Upper lobe of right lung (tissue), 1 donor: ENCODE measurements at regions not wholly inside any gene's neighbourhood (a gene's known extent, or its start where the extent isn't known, plus 50 kb on each side); places are given as distances from the start of the nearest gene placed in this dataset.

Experiments used
- ATAC-seq: fragments of 200-7000 bp; cut with Tn5 transposase; one replicate; pipeline ENCODE4 v1.9.1; 2020; ENCODE audit warnings: mild to moderate bottlenecking, moderate library complexity
- DNase-seq: peaks from one replicate; pipeline ENCODE4 v3.0.0-alpha.2; 2020
- H3K27ac ChIP-seq: fragments of 200-600 bp; one replicate; pipeline ENCODE4 v1.8.0; 2022
- H3K27me3 ChIP-seq: fragments of 200-600 bp; one replicate; pipeline ENCODE4 v1.8.0; 2022; ENCODE audit warnings: mild to moderate bottlenecking
- H3K36me3 ChIP-seq: fragments of 200-600 bp; one replicate; pipeline ENCODE4 v1.8.0; 2022
- H3K4me1 ChIP-seq: fragments of 200-600 bp; one replicate; pipeline ENCODE4 v1.8.0; 2022
- H3K4me3 ChIP-seq: fragments of 200-600 bp; one replicate; pipeline ENCODE4 v1.8.0; 2022; ENCODE audit warnings: mild to moderate bottlenecking
- H3K9me3 ChIP-seq: fragments of 200-600 bp; one replicate; pipeline ENCODE4 v1.8.0; 2022
- CTCF ChIP-seq: fragments of 200-600 bp; IDR thresholded peaks from one replicate; pipeline ENCODE4 v1.8.0; 2022; ENCODE audit warnings: antibody characterized with exemption
- intact Hi-C: fragments of 100-400 bp; cut with DNase I; formaldehyde crosslinking; loops from one replicate; pipeline ENCODE4 v1.11.0; 2022
- donor health status: DM: no; HTN: yes; CAD: no; lungs with severe emphysema.

- H3K27ac ChIP-seq: no peak overlapping the region
- no peak for TF ChIP-seq CTCF
- peaks cover 7% of the 10 kb centered on the region for H3K4me1 ChIP-seq
- H3K4me3 ChIP-seq: no peak overlapping the region
- H3K27me3 ChIP-seq: no peaks in the 10 kb centered on the region
- DNase-seq: no peak
- no peaks in the 10 kb centered on the region for H3K36me3 ChIP-seq
- H3K9me3 ChIP-seq: no peaks in the 10 kb centered on the region
- intact Hi-C loops: no loop called here
- no peak for ATAC-seq
Observed at GRCh38 chr13:106986687-106987426, 418.9 kb upstream of the ARGLU1 start.

GRCh38 chr13:106986033-106986484 is 418.1 kb upstream of the ARGLU1 start:
- DNase-seq (no peak), ATAC-seq (no peak)
- no peak for TF ChIP-seq CTCF
- Histone ChIP-seq H3K27me3 (no peaks in the 10 kb centered on the region), H3K4me3 (no peak overlapping the region), H3K4me1 (peaks cover 7% of the 10 kb centered on the region), H3K9me3 (no peaks in the 10 kb centered on the region), H3K36me3 (no peaks in the 10 kb centered on the region), H3K27ac (no peak overlapping the region)
- intact Hi-C loops: no loop called here

- H3K9me3 ChIP-seq: no peaks in the 10 kb centered on the region
- peaks cover 7% of the 10 kb centered on the region for H3K4me1 ChIP-seq
- intact Hi-C loops: no loop called here
- no peak for DNase-seq
- no peak for TF ChIP-seq CTCF
- no peaks in the 10 kb centered on the region for H3K36me3 ChIP-seq
- no peak overlapping the region for H3K4me3 ChIP-seq
- no peak overlapping the region for H3K27ac ChIP-seq
- ATAC-seq: no peak
- H3K27me3 ChIP-seq: no peaks in the 10 kb centered on the region
Observed at GRCh38 chr13:106985481-106985880, 417.5 kb upstream of the ARGLU1 start.

GRCh38 chr13:106981051-106981450 is 413.1 kb upstream of the ARGLU1 start:
- intact Hi-C loops: no loop called here
- H3K36me3 ChIP-seq: no peaks in the 10 kb centered on the region
- no peaks in the 10 kb centered on the region for H3K27me3 ChIP-seq
- TF ChIP-seq CTCF: no peak
- H3K4me3 ChIP-seq: no peak overlapping the region
- no peaks in the 10 kb centered on the region for H3K9me3 ChIP-seq
- no peaks in the 10 kb centered on the region for H3K4me1 ChIP-seq
- ATAC-seq (no peak), DNase-seq (no peak)
- H3K27ac ChIP-seq: no peak overlapping the region

GRCh38 chr13:106967391-106967790 is 399.5 kb upstream of the ARGLU1 start:
- intact Hi-C loops: no loop called here

More at GRCh38 chr13:106967391-106967790, 399.5 kb upstream of the ARGLU1 start:
- Histone ChIP-seq H3K9me3 (no peaks in the 10 kb centered on the region), H3K4me3 (no peak overlapping the region), H3K4me1 (no peaks in the 10 kb centered on the region), H3K27ac (no peak overlapping the region), H3K36me3 (no peaks in the 10 kb centered on the region), H3K27me3 (no peaks in the 10 kb centered on the region)
- ATAC-seq (no peak), DNase-seq (no peak)
- no peak for TF ChIP-seq CTCF
